ENCODE measurements at regions not wholly inside any gene's neighbourhood (a gene's known extent, or its start where the extent isn't known, plus 50 kb on each side); places are given as distances from the start of the nearest gene placed in this dataset.

GRCh38 chr6:105511639-105512038 lies 108.8 kb upstream of the PREP start:
- H3K36me3 Mint-ChIP-seq: no peaks in the 10 kb centered on the region
- peaks cover 0 to 5% (median 3%) of the 10 kb centered on the region in 3 donors for H3K27me3 Mint-ChIP-seq (ENCODE audit: low read depth in 3 of 3)
- peaks cover 0 to 2% (median 0%) of the 10 kb centered on the region in 7 donors for H3K9me3 Mint-ChIP-seq
- Histone ChIP-seq H3K4me3 (replicated peaks in 1 of 3; ENCODE audit: low read depth in 2 of 3, low read length in 3 of 3) (no peak overlapping the region), H3K4me2 (replicated peaks; ENCODE audit: extremely low read depth, low read length, poor library complexity, severe bottlenecking) (no peak overlapping the region), H3K36me3 (replicated peaks in 1 of 2; ENCODE audit: control insufficient read depth in 1 of 2, insufficient read depth in 2 of 2, low read length in 2 of 2) (no peaks in the 10 kb centered on the region), H3K27ac (ENCODE audit: low read depth in 1 of 2, low read length in 2 of 2) (no peak overlapping the region), H3K9me3 (replicated peaks in 1 of 2; ENCODE audit: control insufficient read depth in 1 of 2, insufficient read depth in 1 of 2, low read length in 2 of 2) (no peaks in the 10 kb centered on the region), H4K20me1 (ENCODE audit: insufficient read depth, low read length) (no peaks in the 10 kb centered on the region), H3K27me3 (ENCODE audit: control insufficient read depth in 2 of 2, insufficient read depth in 2 of 2, low read length in 2 of 2) (peaks cover 0 to 2% of the 10 kb centered on the region in 2 donors), H3K4me1 (ENCODE audit: control insufficient read depth in 1 of 2, insufficient read depth in 2 of 2, low read length in 2 of 2) (no peaks in the 10 kb centered on the region), H3K79me2 (ENCODE audit: insufficient read depth, low read length) (no peaks in the 10 kb centered on the region), H3K9ac (ENCODE audit: insufficient read depth, low read length, poor library complexity, severe bottlenecking) (no peak overlapping the region), H2AFZ (ENCODE audit: insufficient read depth, low read depth, low read length, poor library complexity, severe bottlenecking) (no peak overlapping the region)
- TF ChIP-seq CTCF (IDR thresholded peaks at IDR 0.05): no peak
- DNase-seq: no peak
- intact Hi-C loops (cut with micrococcal nuclease): no loop called here
- H3K4me3 Mint-ChIP-seq: no peak overlapping the region
- no peak overlapping the region for H3K27ac Mint-ChIP-seq
- no peaks in the 10 kb centered on the region for H3K4me1 Mint-ChIP-seq
- 100% methylated on average over 1 of the region's 2 CpGs for WGBS (ENCODE audit: insufficient coverage)

- Histone ChIP-seq H2AFZ (ENCODE audit: insufficient read depth, low read depth, low read length, poor library complexity, severe bottlenecking) (no peak overlapping the region), H3K4me3 (replicated peaks in 1 of 3; ENCODE audit: low read depth in 2 of 3, low read length in 3 of 3) (no peak overlapping the region), H3K4me1 (ENCODE audit: control insufficient read depth in 1 of 2, insufficient read depth in 2 of 2, low read length in 2 of 2) (no peaks in the 10 kb centered on the region), H3K36me3 (replicated peaks in 1 of 2; ENCODE audit: control insufficient read depth in 1 of 2, insufficient read depth in 2 of 2, low read length in 2 of 2) (no peaks in the 10 kb centered on the region), H4K20me1 (ENCODE audit: insufficient read depth, low read length) (no peaks in the 10 kb centered on the region), H3K79me2 (ENCODE audit: insufficient read depth, low read length) (no peaks in the 10 kb centered on the region), H3K27me3 (ENCODE audit: control insufficient read depth in 2 of 2, insufficient read depth in 2 of 2, low read length in 2 of 2) (peaks cover 0 to 2% of the 10 kb centered on the region in 2 donors), H3K4me2 (replicated peaks; ENCODE audit: extremely low read depth, low read length, poor library complexity, severe bottlenecking) (no peak overlapping the region), H3K27ac (ENCODE audit: low read depth in 1 of 2, low read length in 2 of 2) (no peak overlapping the region), H3K9ac (ENCODE audit: insufficient read depth, low read length, poor library complexity, severe bottlenecking) (no peak overlapping the region), H3K9me3 (replicated peaks in 1 of 2; ENCODE audit: control insufficient read depth in 1 of 2, insufficient read depth in 1 of 2, low read length in 2 of 2) (no peaks in the 10 kb centered on the region)
- H3K27ac Mint-ChIP-seq: no peak overlapping the region
- peaks cover 0 to 2% (median 0%) of the 10 kb centered on the region in 7 donors for H3K9me3 Mint-ChIP-seq
- H3K4me3 Mint-ChIP-seq: no peak overlapping the region
- no peaks in the 10 kb centered on the region for H3K4me1 Mint-ChIP-seq
- H3K36me3 Mint-ChIP-seq: no peaks in the 10 kb centered on the region
- no peak for DNase-seq
- H3K27me3 Mint-ChIP-seq (ENCODE audit: low read depth in 3 of 3): peaks cover 0 to 5% (median 3%) of the 10 kb centered on the region in 3 donors
- intact Hi-C loops (cut with micrococcal nuclease): no loop called here
- no peak for TF ChIP-seq CTCF (IDR thresholded peaks at IDR 0.05)
These were observed 107.9 kb upstream of the PREP start for GRCh38 chr6:105510746-105511145.
